Natural killer cell (primary cell): ENCODE measurements at regions not wholly inside any gene's neighbourhood (a gene's known extent, or its start where the extent isn't known, plus 50 kb on each side); places are given as distances from the start of the nearest gene placed in this dataset.

ENCODE experiments used
- ATAC-seq, 3 donors: fragments of 150-1000 bp in 2 of 3; fragments of 200-7000 bp in 1 of 3; cut with Tn5 transposase; 1 replicate in 1 of 3; 2 replicates in 2 of 3; pipeline ENCODE4 v1.10.0; 2021; ENCODE audit warnings: mild to moderate bottlenecking in 2 of 3, moderate library complexity in 2 of 3
- DNase-seq, 2 donors: peaks; one replicate each; pipeline versions ENCODE4 v3.0.0 to v3.0.0-alpha.2; 2013 to 2021; ENCODE audit warnings: mixed read lengths in 1 of 2
- H3K27ac ChIP-seq: one replicate; pipeline ENCODE4 v1.5.1; 2013; ENCODE audit warnings: mild to moderate bottlenecking, low read length
- H3K27me3 ChIP-seq: one replicate; pipeline ENCODE4 v1.6.1; 2013; ENCODE audit warnings: low read length; ENCODE audit not compliant: control insufficient read depth, insufficient read depth
- H3K36me3 ChIP-seq: one replicate; pipeline ENCODE4 v1.6.1; 2013; ENCODE audit warnings: low read length; ENCODE audit not compliant: control insufficient read depth, insufficient read depth
- H3K4me1 ChIP-seq: one replicate; pipeline ENCODE4 v1.6.1; 2013; ENCODE audit warnings: low read length; ENCODE audit not compliant: control insufficient read depth, insufficient read depth
- H3K4me3 ChIP-seq: one replicate; pipeline ENCODE4 v1.5.1; 2013; ENCODE audit warnings: low read length
- H3K9me3 ChIP-seq: one replicate; pipeline ENCODE4 v1.6.1; 2013; ENCODE audit warnings: low read length; ENCODE audit not compliant: control insufficient read depth, insufficient read depth
- H3K27ac Mint-ChIP-seq, 2 donors: one replicate each; pipeline ENCODE4 v1.8.0; 2022; ENCODE audit warnings: mild to moderate bottlenecking in 2 of 2, mixed read lengths in 2 of 2, moderate library complexity in 1 of 2
- H3K27me3 Mint-ChIP-seq, 2 donors: one replicate each; pipeline ENCODE4 v1.8.0; 2022; ENCODE audit warnings: low read depth in 2 of 2, mixed read lengths in 2 of 2
- H3K36me3 Mint-ChIP-seq: one replicate; pipeline ENCODE4 v1.8.0; 2022; ENCODE audit warnings: mixed read lengths
- H3K4me1 Mint-ChIP-seq, 2 donors: one replicate each; pipeline ENCODE4 v1.8.0; 2022; ENCODE audit warnings: mixed read lengths in 2 of 2
- H3K4me3 Mint-ChIP-seq: one replicate; pipeline ENCODE4 v1.8.0; 2022; ENCODE audit warnings: mild to moderate bottlenecking, moderate library complexity, mixed read lengths
- H3K9me3 Mint-ChIP-seq, 2 donors: one replicate each; pipeline ENCODE4 v1.8.0; 2022; ENCODE audit warnings: mixed read lengths in 2 of 2
- WGBS: methylation state at CpG from one replicate; pipeline ENCODE4 v1.1.7; 2013; ENCODE audit warnings: missing lambda C conversion rate; ENCODE audit not compliant: insufficient coverage; 5-methylcytosine and 5-hydroxymethylcytosine counted together
- intact Hi-C: fragments of 100-400 bp; cut with micrococcal nuclease; formaldehyde crosslinking; loops from one replicate; pipeline ENCODE4 v1.14.2; 2022
- TF ChIP-seq, protein P1 (sequence below): fragments of 200-600 bp; IDR thresholded peaks from one replicate; pipeline ENCODE4 v1.8.0; 2022; ENCODE audit warnings: antibody characterized with exemption

DNA sequence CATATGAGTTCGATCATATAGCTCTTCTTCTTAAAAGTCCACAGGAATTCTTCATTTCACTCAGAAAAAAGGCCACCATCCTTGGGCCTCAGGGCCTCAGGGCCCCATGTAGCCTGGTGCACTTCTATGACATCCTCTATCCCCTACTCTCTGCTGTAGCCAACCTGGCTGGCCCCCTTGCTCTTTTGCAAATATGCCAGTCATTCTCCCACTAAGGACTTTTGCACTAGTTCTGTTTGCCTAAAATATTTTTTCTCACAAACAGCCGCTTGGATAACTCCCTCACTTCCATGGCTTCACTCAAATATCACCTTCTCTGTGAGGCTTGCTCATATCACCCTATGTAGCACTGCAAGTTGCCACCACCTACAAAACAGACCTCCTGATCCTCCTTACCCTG, 604.7 kb upstream of the JAG1 start:
- Histone ChIP-seq H3K9me3 (no peaks in the 10 kb centered on the region), H3K4me3 (no peak overlapping the region), H3K27me3 (no peaks in the 10 kb centered on the region), H3K4me1 (no peaks in the 10 kb centered on the region), H3K36me3 (no peaks in the 10 kb centered on the region), H3K27ac (no peak overlapping the region)
- TF ChIP-seq, protein P1, sequence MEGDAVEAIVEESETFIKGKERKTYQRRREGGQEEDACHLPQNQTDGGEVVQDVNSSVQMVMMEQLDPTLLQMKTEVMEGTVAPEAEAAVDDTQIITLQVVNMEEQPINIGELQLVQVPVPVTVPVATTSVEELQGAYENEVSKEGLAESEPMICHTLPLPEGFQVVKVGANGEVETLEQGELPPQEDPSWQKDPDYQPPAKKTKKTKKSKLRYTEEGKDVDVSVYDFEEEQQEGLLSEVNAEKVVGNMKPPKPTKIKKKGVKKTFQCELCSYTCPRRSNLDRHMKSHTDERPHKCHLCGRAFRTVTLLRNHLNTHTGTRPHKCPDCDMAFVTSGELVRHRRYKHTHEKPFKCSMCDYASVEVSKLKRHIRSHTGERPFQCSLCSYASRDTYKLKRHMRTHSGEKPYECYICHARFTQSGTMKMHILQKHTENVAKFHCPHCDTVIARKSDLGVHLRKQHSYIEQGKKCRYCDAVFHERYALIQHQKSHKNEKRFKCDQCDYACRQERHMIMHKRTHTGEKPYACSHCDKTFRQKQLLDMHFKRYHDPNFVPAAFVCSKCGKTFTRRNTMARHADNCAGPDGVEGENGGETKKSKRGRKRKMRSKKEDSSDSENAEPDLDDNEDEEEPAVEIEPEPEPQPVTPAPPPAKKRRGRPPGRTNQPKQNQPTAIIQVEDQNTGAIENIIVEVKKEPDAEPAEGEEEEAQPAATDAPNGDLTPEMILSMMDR = no peak
- peaks cover 0 to 2% of the 10 kb centered on the region in 2 donors for H3K9me3 Mint-ChIP-seq
- ATAC-seq = no peak
- peaks cover 11 to 16% of the 10 kb centered on the region in 2 donors for H3K27me3 Mint-ChIP-seq
- WGBS = 87% methylated on average over 2 of the region's 2 CpGs
- H3K4me3 Mint-ChIP-seq = no peak overlapping the region
- DNase-seq = no peak
- intact Hi-C loops = no loop called here
- H3K27ac Mint-ChIP-seq = no peak overlapping the region
- H3K4me1 Mint-ChIP-seq = no peaks in the 10 kb centered on the region
- no peaks in the 10 kb centered on the region for H3K36me3 Mint-ChIP-seq

DNA sequence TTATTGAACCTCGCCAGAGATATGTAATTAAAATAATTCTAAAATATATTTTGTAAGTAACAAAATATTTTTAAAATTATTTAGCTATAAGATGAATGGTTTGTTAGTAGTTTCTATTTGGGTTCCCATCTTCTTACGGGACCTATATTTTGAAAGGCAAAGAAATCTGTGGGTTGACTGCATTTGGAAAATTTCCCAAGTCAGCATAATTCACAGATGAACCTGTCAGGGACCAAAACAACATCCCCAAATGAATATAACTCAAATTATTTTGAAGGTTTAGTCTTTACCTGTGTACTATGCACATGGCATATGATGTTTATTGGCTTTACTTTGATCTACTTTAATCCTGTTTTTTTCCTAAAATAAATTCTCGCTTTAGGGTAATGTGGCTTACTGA, 607.4 kb upstream of the JAG1 start:
- DNase-seq (no peak), ATAC-seq (no peak)
- H3K4me1 ChIP-seq = no peaks in the 10 kb centered on the region
- TF ChIP-seq, protein P1 = no peak
- no peaks in the 10 kb centered on the region for H3K36me3 ChIP-seq
- H3K36me3 Mint-ChIP-seq = no peaks in the 10 kb centered on the region
- peaks cover 6 to 10% of the 10 kb centered on the region in 2 donors for H3K27me3 Mint-ChIP-seq
- H3K27ac ChIP-seq = no peak overlapping the region
- 100% methylated on average over 1 of the region's 3 CpGs for WGBS
- H3K4me3 Mint-ChIP-seq = no peak overlapping the region
- peaks cover 0 to 2% of the 10 kb centered on the region in 2 donors for H3K9me3 Mint-ChIP-seq
- H3K27ac Mint-ChIP-seq = no peak overlapping the region
- no peaks in the 10 kb centered on the region for H3K27me3 ChIP-seq
- H3K4me1 Mint-ChIP-seq = no peaks in the 10 kb centered on the region
- no peaks in the 10 kb centered on the region for H3K9me3 ChIP-seq
- no peak overlapping the region for H3K4me3 ChIP-seq
- intact Hi-C loops = no loop called here

DNA sequence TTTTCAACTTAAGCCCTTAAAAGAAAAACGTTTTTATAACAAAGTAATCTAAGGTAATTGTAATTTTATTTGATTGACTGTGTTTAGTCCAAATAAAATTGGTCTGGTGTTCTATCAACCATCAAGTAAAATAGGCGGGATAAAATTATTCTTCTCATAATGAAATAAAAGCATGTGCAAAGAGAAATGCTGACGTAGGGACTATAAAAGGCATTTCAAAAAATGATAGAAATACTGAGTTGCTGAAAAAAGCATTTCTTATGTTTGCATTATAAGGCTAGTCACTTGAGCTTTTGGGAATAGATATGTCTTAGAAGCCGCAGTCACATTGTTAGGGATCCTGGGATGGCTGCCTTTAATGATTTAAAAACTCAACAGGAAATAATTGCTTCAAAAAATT, 608.0 kb upstream of the JAG1 start:
- no peak for ATAC-seq
- no peak overlapping the region for H3K4me3 Mint-ChIP-seq
- intact Hi-C loops = no loop called here
- no peak for DNase-seq
- H3K27me3 Mint-ChIP-seq = peaks cover 6 to 9% of the 10 kb centered on the region in 2 donors
- no peaks in the 10 kb centered on the region for H3K4me1 Mint-ChIP-seq
- 90% methylated on average over 2 of the region's 4 CpGs for WGBS
- H3K36me3 Mint-ChIP-seq = no peaks in the 10 kb centered on the region
- H3K4me3 ChIP-seq = no peak overlapping the region
- no peaks in the 10 kb centered on the region for H3K27me3 ChIP-seq
- no peaks in the 10 kb centered on the region for H3K9me3 ChIP-seq
- no peak overlapping the region for H3K27ac Mint-ChIP-seq
- H3K4me1 ChIP-seq = no peaks in the 10 kb centered on the region
- TF ChIP-seq, protein P1 = no peak
- peaks cover 0 to 2% of the 10 kb centered on the region in 2 donors for H3K9me3 Mint-ChIP-seq
- H3K27ac ChIP-seq = no peak overlapping the region
- H3K36me3 ChIP-seq = no peaks in the 10 kb centered on the region

DNA sequence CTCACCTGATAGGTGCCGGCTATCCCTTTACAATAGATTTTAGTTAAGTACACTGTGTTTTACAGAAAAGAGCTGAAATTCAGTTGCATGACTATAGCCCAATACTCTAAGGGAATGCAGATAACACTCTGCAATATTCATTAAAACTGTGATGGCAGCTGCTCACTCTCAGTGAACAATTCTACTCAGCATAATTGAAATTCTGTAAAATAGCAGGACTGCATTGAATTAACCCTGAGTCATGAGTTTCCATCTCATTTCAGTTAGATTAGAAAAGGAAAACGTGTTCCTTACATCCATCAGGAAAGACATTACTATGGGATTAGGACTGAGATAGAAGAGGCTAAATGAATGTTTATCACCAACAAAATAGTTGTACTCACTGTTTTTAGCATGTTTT, 613.3 kb upstream of the JAG1 start:
- intact Hi-C loops = no loop called here
- H3K27ac Mint-ChIP-seq = no peak overlapping the region
- H3K9me3 Mint-ChIP-seq = peaks cover 0 to 2% of the 10 kb centered on the region in 2 donors
- peaks cover 0 to 7% of the 10 kb centered on the region in 2 donors for H3K27me3 Mint-ChIP-seq
- TF ChIP-seq, protein P1 = no peak
- ATAC-seq = no peak
- Histone ChIP-seq H3K4me1 (no peaks in the 10 kb centered on the region), H3K9me3 (no peaks in the 10 kb centered on the region), H3K4me3 (no peak overlapping the region), H3K36me3 (no peaks in the 10 kb centered on the region), H3K27me3 (no peaks in the 10 kb centered on the region), H3K27ac (no peak overlapping the region)
- H3K4me3 Mint-ChIP-seq = no peak overlapping the region
- H3K4me1 Mint-ChIP-seq = no peaks in the 10 kb centered on the region
- H3K36me3 Mint-ChIP-seq = no peaks in the 10 kb centered on the region
- DNase-seq = no peak
- 100% methylated on average over 1 of the region's 2 CpGs for WGBS
